Cardiac fibroblast (primary cell): ENCODE measurements at regions not wholly inside any gene's neighbourhood (a gene's known extent, or its start where the extent isn't known, plus 50 kb on each side); places are given as distances from the start of the nearest gene placed in this dataset.
A peak's percentile ranks its signal among the peaks of the same experiment; 100 is the strongest.

ENCODE experiments used
- DNase-seq, 2 donors: peaks; one replicate each; pipeline versions ENCODE4 v3.0.0 to v3.0.0-alpha.2; 2010; ENCODE audit warnings: low read depth in 2 of 2
- H3K4me3 ChIP-seq, 2 donors: replicated peaks in 1 of 2; 1 replicate in 1 of 2; 2 replicates in 1 of 2; pipeline ENCODE4 v1.5.1; 2011; ENCODE audit warnings: low read depth in 2 of 2, low read length in 2 of 2, mild to moderate bottlenecking in 2 of 2, moderate library complexity in 1 of 2
- TF ChIP-seq, protein P1 (sequence below): IDR thresholded peaks from one replicate; pipeline ENCODE4 v1.5.1; 2011; ENCODE audit warnings: low read depth, mild to moderate bottlenecking, low read length, inconsistent platforms

DNA sequence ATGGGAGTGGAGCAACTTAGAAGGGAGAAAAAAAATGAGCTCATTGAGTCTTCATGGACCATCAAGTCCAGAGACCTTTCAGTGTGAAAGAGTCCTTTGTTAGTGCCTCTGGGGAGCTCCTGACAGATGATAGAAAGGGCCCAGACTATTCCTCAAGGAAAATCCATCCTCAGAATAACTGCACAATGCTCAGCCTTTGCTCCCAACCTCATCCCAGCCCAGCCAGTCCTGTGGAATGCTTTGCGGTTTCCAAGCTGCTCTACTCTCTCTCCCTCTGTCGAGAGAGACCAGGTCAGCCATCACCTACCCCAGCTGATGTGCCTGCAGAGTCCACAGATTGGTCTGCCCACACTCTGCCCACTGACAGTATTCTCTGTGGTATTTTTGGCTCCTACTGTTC is 406.2 kb downstream of the MFSD1 start:
- TF ChIP-seq, protein P1, sequence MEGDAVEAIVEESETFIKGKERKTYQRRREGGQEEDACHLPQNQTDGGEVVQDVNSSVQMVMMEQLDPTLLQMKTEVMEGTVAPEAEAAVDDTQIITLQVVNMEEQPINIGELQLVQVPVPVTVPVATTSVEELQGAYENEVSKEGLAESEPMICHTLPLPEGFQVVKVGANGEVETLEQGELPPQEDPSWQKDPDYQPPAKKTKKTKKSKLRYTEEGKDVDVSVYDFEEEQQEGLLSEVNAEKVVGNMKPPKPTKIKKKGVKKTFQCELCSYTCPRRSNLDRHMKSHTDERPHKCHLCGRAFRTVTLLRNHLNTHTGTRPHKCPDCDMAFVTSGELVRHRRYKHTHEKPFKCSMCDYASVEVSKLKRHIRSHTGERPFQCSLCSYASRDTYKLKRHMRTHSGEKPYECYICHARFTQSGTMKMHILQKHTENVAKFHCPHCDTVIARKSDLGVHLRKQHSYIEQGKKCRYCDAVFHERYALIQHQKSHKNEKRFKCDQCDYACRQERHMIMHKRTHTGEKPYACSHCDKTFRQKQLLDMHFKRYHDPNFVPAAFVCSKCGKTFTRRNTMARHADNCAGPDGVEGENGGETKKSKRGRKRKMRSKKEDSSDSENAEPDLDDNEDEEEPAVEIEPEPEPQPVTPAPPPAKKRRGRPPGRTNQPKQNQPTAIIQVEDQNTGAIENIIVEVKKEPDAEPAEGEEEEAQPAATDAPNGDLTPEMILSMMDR: no peak
- no peak overlapping the region for H3K4me3 ChIP-seq
- no peak for DNase-seq

DNA sequence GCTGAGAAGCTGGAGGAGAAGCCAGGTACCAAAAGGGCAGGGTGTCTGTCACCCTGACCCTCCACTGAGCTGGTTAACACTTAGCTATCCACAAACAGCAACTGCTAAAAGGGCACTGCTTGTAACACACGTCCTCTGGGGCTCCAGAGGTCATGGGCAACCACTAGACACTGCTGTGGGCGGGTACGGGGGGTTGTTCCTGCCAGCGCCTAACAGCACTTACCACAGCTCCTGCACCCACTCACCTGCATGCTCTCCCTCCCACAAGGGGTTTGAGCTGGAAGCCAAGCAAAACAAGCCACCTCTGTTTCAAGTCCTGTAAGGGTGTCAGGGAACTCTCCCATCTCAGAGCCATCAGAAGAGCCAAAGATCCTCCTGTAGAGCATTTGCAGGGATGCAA is 407.6 kb downstream of the MFSD1 start:
- H3K4me3 ChIP-seq: no peak overlapping the region
- TF ChIP-seq, protein P1: no peak
- no peak for DNase-seq

DNA sequence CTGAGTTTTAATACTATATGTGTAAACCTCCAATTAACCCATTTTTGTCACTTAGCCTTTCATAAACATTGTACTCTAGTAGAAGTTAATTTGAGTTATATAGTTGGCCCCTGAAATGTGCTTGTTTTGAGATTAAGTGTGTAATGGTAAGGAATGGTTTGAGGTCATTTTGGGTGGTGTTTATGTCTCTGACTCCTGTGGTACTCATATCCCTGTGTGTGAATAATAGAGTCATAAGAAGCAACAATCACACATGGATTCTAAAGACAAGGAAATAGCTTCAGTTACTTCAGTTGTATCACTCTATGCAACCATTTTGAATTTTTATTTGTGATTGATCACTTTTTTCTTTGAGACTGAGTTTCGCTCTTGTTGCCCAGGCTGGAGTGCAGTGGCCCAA is 408.5 kb downstream of the MFSD1 start:
- H3K4me3 ChIP-seq: no peak overlapping the region
- peak in 1 of 2 donors; percentile 15 for DNase-seq
- TF ChIP-seq, protein P1: no peak

DNA sequence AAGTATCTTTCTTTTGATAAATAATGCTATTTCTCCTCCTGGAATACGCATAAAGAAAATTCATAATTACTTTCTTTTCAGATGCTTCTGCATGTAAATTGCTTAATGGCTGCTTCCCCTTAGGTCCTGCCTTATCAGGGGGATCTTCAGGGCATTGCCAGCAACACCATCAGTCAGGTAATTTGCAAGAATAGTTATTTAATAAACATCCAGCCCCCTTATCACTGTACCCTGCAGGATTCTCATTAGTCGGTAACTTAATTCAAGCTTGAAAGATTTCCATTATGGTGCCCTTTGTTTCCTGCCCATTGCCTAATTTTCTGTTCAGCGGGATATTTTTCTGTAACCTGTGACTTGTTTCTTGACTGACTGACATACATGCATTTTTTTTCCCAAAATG is 414.5 kb downstream of the MFSD1 start:
- no peak overlapping the region for H3K4me3 ChIP-seq
- TF ChIP-seq, protein P1: no peak

DNA sequence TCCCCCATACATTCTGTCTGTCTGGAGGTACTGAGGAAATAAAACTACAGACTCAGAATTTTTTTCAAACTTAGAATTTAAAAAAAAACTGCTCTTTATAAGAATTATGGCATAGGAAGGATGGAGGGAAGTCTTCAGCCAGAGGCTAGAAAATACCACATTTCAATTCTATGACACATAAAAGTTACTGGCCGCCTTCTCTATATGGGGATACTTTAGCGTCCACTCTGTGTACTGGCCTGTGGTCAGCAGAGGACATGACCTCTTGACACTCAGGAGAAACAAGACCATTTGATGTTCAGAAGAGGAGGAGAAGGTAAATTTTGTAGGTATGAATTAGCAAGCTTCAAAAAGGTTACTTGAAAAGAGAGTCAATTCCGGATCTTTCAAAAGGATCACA is 417.4 kb downstream of the MFSD1 start:
- TF ChIP-seq, protein P1: no peak
- DNase-seq: no peak
- H3K4me3 ChIP-seq: no peak overlapping the region

More for the DNA sequence above, 414.5 kb downstream of the MFSD1 start:
- DNase-seq: no peak

DNA sequence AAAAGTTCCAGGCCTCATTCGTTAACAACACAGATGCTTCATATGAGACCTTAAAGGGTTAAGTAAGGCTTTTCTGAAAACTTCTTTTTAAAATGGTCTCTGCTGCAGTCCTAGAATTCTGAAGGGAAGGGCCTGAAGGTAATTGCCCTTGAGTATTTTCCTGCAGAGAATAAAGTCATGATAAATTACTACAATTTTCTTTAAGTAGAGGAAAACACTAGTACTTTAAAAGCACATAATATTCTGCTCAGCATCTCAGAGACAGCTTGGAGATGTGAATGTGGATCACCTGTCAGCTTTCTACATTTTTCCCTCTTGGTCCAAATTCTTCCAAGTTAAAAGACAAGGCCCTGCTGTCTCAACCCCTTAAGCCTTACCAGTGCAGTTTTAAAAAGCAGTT is 419.5 kb downstream of the MFSD1 start:
- TF ChIP-seq, protein P1: no peak
- no peak for DNase-seq
- H3K4me3 ChIP-seq: no peak overlapping the region

DNA sequence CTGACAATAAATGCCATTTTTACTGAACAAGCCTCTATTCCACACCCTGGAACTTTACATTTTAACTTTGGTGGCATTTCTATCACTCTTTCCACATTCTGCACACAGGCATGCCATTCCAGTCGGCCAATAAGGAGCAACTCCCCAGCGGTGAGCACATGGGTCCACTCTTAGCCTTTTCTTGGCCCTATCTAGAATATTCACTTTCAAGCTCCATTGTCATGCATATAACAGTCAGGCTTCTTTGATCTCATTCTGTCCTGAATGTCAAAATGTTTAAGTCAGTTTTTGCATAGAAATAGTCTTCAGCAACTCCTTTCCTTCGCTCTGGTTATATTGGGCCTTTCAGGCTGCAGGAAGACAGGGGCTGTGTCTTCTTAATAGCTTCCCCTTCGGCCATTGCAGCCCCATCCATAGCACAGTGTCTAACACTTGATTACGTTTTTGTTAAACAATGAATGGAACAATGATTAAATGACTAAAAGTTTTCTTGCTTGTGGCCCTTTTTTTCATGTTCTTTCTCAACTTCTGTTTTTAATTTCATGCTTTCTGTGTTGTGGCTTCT is 427.3 kb downstream of the MFSD1 start:
- no peak overlapping the region for H3K4me3 ChIP-seq
- TF ChIP-seq, protein P1: no peak
- no peak for DNase-seq
